Hepatocyte (in vitro differentiated cells): ENCODE measurements at regions not wholly inside any gene's neighbourhood (a gene's known extent, or its start where the extent isn't known, plus 50 kb on each side); places are given as distances from the start of the nearest gene placed in this dataset.

Experiments
- DNase-seq: peaks from one replicate; pipeline ENCODE4 v3.0.0-alpha.2; 2016; ENCODE audit warnings: low spot score
- H2AFZ ChIP-seq: fragments of 200-600 bp; sonication (generic); 2 replicates; pipeline ENCODE4 v1.6.0; 2016; ENCODE audit warnings: antibody characterized with exemption, mild to moderate bottlenecking
- H3K27ac ChIP-seq: fragments of 200-600 bp; sonication (generic); 2 replicates; pipeline ENCODE4 v1.5.1; 2016; ENCODE audit warnings: mild to moderate bottlenecking
- H3K27me3 ChIP-seq: fragments of 200-600 bp; sonication (generic); 2 replicates; pipeline ENCODE4 v1.6.1; 2016
- H3K36me3 ChIP-seq: fragments of 200-600 bp; sonication (generic); replicated peaks from 2 replicates; pipeline ENCODE4 v1.5.1; 2016; ENCODE audit warnings: low read depth; ENCODE audit not compliant: insufficient read depth
- H3K4me1 ChIP-seq: fragments of 200-600 bp; sonication (generic); 2 replicates; pipeline ENCODE4 v1.5.1; 2016; ENCODE audit warnings: mild to moderate bottlenecking, moderate library complexity; ENCODE audit not compliant: insufficient read depth
- H3K4me2 ChIP-seq: fragments of 200-600 bp; sonication (generic); 2 replicates; pipeline ENCODE4 v1.6.0; 2016
- H3K4me3 ChIP-seq: fragments of 200-600 bp; sonication (generic); 2 replicates; pipeline ENCODE4 v1.5.1; 2016; ENCODE audit warnings: mild to moderate bottlenecking
- H3K79me2 ChIP-seq: fragments of 200-600 bp; sonication (generic); 2 replicates; pipeline ENCODE4 v1.6.0; 2017; ENCODE audit warnings: mild to moderate bottlenecking
- H3K9me2 ChIP-seq: fragments of 200-600 bp; sonication (generic); replicated peaks from 2 replicates; pipeline ENCODE4 v1.6.0; 2017; ENCODE audit warnings: mild to moderate bottlenecking; ENCODE audit not compliant: insufficient read depth
- H3K9me3 ChIP-seq: fragments of 200-600 bp; sonication (generic); 2 replicates; pipeline ENCODE4 v1.5.1; 2016; ENCODE audit warnings: low read depth, mild to moderate bottlenecking
- H4K20me1 ChIP-seq: fragments of 200-600 bp; sonication (generic); 2 replicates; pipeline ENCODE4 v1.6.0; 2016; ENCODE audit warnings: mild to moderate bottlenecking; ENCODE audit not compliant: insufficient read depth, poor library complexity, severe bottlenecking
- CTCF ChIP-seq: fragments of 200-600 bp; sonication (generic); IDR thresholded peaks from 2 replicates; pipeline ENCODE4 v1.5.1; 2016; ENCODE audit warnings: antibody characterized with exemption, mild to moderate bottlenecking; ENCODE audit not compliant: poor library complexity
- EZH2 ChIP-seq: fragments of 200-600 bp; sonication (generic); IDR thresholded peaks from 2 replicates; pipeline ENCODE4 v1.6.1; 2016; ENCODE audit warnings: antibody characterized with exemption, mild to moderate bottlenecking, borderline replicate concordance
- EZH2phosphoT487 ChIP-seq: fragments of 200-600 bp; sonication (generic); IDR thresholded peaks from one replicate; pipeline ENCODE4 v1.6.1; 2018; ENCODE audit warnings: antibody characterized with exemption, mild to moderate bottlenecking, low read depth, moderate library complexity; ENCODE audit not compliant: unreplicated experiment, severe bottlenecking
- WGBS: methylation state at CpG from one replicate; pipeline ENCODE4 v1.1.6; 2016; ENCODE audit warnings: low lambda C conversion rate; ENCODE audit errors: missing lambda C conversion rate; 5-methylcytosine and 5-hydroxymethylcytosine counted together

- Histone ChIP-seq H4K20me1 (no peaks in the 10 kb centered on the region), H3K36me3 (no peaks in the 10 kb centered on the region), H3K9me2 (no peaks in the 10 kb centered on the region), H3K4me3 (no peak overlapping the region), H3K4me2 (no peak overlapping the region), H3K79me2 (no peaks in the 10 kb centered on the region), H3K4me1 (peaks cover 6% of the 10 kb centered on the region), H3K9me3 (no peaks in the 10 kb centered on the region), H3K27me3 (no peaks in the 10 kb centered on the region), H3K27ac (no peak overlapping the region), H2AFZ (no peak overlapping the region)
- TF ChIP-seq EZH2phosphoT487 (no peak), CTCF (no peak), EZH2 (no peak)
- WGBS, result 81% methylated on average over 6 of the region's 6 CpGs
- no peak for DNase-seq
Observed at GRCh38 chr11:26909991-26910591, 83.8 kb upstream of the FIBIN start.

- Histone ChIP-seq H3K9me3 (no peaks in the 10 kb centered on the region), H3K4me3 (no peak overlapping the region), H3K27me3 (no peaks in the 10 kb centered on the region), H3K4me1 (no peaks in the 10 kb centered on the region), H3K36me3 (no peaks in the 10 kb centered on the region), H4K20me1 (no peaks in the 10 kb centered on the region), H3K4me2 (no peak overlapping the region), H2AFZ (no peak overlapping the region), H3K9me2 (no peaks in the 10 kb centered on the region), H3K79me2 (no peaks in the 10 kb centered on the region), H3K27ac (no peak overlapping the region)
- WGBS, result 75% methylated on average over 6 of the region's 6 CpGs
- DNase-seq, result no peak
- TF ChIP-seq EZH2phosphoT487 (no peak), CTCF (no peak), EZH2 (no peak)
Observed at GRCh38 chr11:26914968-26915367, 78.9 kb upstream of the FIBIN start.

GRCh38 chr11:26916805-26917204 is 77.1 kb upstream of the FIBIN start:
- DNase-seq, result no peak
- no peak overlapping the region for H3K27ac ChIP-seq
- H3K9me3 ChIP-seq, result no peaks in the 10 kb centered on the region
- TF ChIP-seq EZH2, result no peak
- no peak for TF ChIP-seq CTCF
- no peak for TF ChIP-seq EZH2phosphoT487
- H3K27me3 ChIP-seq, result no peaks in the 10 kb centered on the region
- no peaks in the 10 kb centered on the region for H3K9me2 ChIP-seq
- H3K4me3 ChIP-seq, result no peak overlapping the region
- no peak overlapping the region for H2AFZ ChIP-seq
- WGBS, result 88% methylated on average over 6 of the region's 6 CpGs
- no peaks in the 10 kb centered on the region for H3K36me3 ChIP-seq
- H3K4me1 ChIP-seq, result no peaks in the 10 kb centered on the region
- H3K79me2 ChIP-seq, result no peaks in the 10 kb centered on the region
- no peaks in the 10 kb centered on the region for H4K20me1 ChIP-seq
- no peak overlapping the region for H3K4me2 ChIP-seq
